ENCODE measurements at regions not wholly inside any gene's neighbourhood (a gene's known extent, or its start where the extent isn't known, plus 50 kb on each side); places are given as distances from the start of the nearest gene placed in this dataset.
"Not testable (repeated sequence)": the region's sequence is repeated elsewhere in the genome, so short reads cannot be mapped to it uniquely, and the experiment has no call there.

- no peak for DNase-seq
These were observed 212.3 kb downstream of the CYP26B1 start for GRCh38 chr2:71935262-71935848.

GRCh38 chr2:71934595-71935261 lies 212.9 kb downstream of the CYP26B1 start:
- DNase-seq, result no peak

DNA sequence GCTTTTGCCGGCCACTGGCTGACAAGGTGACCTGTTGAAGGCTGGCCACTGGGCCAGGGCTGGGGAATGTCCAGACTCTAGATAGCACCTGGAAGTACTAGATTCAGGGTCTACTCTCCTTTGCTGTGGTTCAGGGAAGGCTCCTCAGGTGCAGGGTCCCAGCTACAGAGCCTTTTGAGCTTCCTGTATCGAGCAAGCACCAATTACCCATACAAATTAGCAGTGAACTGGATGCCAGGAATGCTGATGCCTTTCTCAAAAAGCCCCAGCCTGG lies 213.4 kb downstream of the CYP26B1 start:
- DNase-seq, result no peak

- no peak for DNase-seq
These were observed 214.0 kb downstream of the CYP26B1 start for GRCh38 chr2:71933467-71934319.

GRCh38 chr2:71932780-71933466 lies 214.7 kb downstream of the CYP26B1 start:
- no peak for DNase-seq

DNA sequence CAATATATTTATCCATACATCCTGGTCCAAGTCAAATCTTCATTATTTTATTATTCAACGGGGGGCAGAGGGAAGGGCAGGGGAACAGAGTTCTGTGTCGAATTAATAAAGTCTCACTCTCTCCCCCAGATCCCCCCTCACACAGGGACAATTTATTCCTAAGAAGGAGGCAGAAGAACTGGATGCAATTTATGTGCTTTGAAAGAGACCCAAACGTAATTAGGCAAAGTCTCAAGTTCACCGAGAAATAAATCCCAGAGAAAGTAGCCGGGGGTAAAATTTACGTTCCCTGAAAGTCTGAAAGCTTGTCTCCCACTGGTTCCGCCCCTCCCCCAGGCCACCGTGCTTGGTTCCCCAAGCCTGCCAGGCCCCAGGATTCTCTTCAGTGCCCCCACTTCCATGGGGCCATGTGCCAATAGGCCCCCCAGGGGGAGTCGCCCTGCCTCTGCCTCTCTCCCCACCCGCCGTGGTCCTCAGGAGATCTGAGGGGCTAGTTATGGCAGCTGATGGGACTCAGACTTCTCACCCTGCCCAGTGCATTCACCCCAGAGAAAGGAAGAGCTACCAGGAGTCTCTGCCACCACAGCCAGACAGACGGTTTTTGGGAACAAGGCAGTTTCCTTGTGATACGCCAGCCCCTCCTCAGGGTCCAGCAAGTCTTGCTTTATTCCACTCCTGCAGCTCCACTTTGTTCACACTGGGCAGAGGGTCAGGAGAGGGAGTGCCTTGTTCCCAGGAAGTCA lies 215.5 kb downstream of the CYP26B1 start:
- no peak for DNase-seq

DNA sequence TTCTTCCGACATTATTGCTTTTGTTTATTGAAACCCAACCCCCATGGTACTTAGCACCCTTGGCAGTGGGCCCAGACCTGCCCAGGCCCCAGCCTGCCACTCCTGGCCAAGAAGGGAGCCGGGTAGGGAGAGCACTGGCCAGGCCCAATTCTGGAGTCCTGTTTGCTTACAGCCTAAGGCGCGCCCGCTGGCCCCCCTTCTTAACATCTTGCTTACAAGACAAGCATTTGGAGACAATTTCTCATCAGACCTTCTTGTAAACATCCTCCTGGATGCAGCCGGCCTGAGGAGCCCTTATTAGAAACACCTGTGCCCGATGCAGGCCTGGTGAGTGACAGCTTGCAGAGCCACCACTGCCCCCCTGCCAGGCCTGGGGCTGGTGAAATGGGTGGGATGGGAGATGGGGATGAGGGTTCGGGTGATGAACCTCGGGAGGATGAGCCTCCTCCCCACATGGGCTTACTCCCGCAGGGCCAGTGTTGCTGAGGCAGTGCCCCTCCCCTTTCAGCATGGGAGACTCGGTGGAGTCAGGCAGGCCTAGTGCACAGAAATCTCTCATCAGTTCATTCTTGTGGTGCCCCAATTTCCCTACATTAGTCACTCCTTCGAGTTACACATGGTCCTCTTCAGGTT lies 217.5 kb downstream of the CYP26B1 start:
- no peak for DNase-seq

- no peak for DNase-seq
These were observed 218.2 kb downstream of the CYP26B1 start for GRCh38 chr2:71929482-71929772.

DNA sequence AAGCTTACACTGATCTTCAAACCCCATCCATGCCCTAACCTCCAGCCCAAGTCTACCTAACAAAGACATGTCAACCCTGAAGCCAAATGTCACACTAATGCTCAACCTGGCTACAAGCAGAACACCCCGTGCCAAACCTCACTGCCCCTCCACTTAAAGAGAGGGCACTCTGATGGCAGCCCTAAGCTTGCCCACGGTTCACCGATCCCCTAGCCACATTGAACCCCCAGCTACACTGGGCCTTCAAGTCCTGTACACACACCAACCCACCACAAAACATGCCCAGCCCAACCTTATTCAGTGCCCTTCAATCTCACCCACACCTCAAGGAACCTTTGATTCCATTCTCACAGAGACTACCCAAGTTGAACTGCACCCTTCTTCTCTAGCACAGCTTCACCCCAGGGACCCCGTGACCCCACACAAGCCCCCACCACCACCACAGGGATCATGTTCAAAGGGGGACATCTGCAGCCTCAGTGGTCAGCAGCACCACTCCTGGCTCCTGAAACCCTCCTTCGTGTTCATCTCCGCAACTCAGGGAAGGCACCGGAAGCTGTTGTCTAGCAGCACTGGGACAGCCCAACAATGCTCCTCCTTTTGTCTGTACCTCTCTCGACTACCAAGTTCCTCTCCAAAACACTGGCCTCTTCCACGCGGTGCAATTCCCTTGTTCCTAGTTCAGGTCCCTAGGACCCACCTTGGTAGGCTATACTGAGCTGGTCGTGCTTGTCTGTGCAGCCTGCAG lies 218.8 kb downstream of the CYP26B1 start:
- DNase-seq, result no peak

DNA sequence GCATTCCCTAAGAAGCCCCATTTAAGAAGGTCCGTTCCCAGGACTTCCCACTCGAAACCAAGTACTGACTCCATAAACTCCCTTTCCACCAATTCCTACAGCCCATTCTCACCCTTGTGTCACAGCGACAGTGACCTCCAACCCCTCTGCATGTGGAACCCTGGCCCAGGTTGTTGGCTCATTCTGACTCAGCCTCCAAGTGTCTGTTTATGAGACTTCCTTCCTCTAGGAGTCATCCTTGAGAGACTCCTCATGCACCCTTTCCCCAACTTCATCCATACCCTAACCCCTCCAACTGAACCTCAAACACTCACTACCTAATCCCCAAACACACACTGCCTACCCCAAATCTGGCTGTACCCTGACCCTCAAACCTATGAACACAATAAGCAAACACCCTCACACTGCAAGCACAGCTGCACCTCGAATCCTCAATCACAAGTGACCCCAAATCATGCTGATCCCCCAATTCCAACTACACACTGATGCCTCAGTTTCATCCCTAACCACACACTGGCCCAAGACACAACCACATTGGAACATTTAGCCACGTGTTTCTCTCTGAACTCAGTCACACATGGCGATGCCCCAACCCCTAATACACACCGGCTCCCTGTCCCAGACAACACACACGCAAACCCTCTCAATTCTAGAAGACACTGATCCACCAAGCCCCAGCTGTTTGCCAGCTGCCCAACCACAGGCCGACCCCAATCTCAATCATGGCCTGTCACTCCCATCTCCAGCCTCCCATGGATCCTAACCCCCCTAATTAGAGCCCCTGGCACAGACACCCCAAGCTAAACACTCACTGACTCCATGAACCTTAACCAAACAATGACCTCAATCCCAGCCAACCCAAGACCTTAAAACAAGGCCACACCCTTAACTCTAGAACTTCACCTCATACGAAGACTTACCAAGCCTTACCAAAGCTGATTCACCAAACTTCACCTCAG lies 219.6 kb downstream of the CYP26B1 start:
- DNase-seq, result no peak

- no peak for DNase-seq
These were observed 220.5 kb downstream of the CYP26B1 start for GRCh38 chr2:71926876-71927756.

DNA sequence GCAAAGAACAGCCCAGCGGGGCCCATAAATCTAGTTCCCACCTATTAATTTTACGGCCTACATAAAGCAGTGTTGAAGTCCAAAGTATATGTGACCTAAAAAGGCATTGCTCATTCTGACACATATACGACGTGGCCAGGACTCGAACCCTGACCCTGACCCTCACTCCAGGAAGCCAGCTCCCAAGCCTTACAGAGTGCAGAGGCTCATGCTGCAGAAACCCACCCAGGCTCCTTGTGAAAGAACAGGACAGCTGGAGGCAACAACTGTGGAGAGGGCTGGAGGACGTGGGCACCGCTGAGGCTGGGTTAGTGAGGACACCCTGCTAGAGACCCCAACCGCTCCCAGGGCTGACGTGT lies 221.6 kb downstream of the CYP26B1 start:
- DNase-seq, result no peak

- no peak for DNase-seq
These were observed 222.2 kb downstream of the CYP26B1 start for GRCh38 chr2:71925268-71926088.

DNA sequence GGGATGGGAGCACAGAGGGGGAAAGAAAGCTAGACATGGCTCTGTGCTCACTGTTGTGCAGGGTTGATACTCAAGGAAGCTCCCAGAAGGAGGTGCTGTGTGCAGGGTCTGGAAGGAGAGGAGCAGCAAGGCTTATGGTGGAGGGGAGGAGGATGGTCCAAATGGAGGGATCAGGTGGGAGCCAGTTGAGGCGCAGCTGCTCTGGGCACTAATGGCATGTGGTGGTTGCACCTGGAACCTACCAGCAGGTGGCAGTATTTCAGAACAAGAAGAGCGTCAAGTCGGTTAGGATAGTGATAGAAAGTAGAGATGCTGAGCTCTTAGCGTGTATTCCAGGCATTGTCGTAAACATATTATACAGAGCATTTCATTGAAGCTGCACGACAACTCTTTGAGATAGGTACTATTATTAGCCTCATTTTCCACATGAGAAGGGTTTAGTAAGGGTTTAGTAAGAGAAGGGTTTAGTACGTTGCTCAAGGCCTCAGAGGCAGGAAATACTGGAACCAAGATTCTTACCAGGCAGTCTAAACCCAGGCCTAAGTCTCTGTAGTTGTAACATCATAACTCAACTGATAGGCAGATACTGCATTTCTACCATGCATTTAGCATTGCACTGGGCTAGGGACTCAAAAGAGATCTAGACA lies 223.7 kb downstream of the CYP26B1 start:
- DNase-seq, result peak in 1 of 4 experiments; percentile 36

DNA sequence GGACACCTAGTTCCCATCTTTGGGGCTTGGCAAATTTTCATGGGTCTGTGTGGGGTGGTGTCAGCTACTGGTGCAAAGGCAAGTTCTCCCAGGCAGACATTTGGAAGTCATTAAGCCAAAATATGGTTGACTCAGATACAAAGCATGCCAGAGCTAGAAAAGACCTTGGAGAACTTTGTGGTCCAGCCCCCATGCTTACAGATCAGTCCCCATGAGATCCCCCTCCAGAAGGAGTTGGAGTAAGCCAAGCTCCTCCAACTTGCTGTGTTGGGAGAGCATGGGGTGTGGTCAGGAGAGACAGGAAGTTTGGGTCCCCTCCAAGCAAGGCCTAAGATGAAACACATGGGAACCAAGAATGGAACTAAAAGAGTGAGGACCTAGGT lies 224.5 kb downstream of the CYP26B1 start:
- no peak for DNase-seq

GRCh38 chr2:71922499-71923142 lies 225.0 kb downstream of the CYP26B1 start:
- DNase-seq, result no peak

DNA sequence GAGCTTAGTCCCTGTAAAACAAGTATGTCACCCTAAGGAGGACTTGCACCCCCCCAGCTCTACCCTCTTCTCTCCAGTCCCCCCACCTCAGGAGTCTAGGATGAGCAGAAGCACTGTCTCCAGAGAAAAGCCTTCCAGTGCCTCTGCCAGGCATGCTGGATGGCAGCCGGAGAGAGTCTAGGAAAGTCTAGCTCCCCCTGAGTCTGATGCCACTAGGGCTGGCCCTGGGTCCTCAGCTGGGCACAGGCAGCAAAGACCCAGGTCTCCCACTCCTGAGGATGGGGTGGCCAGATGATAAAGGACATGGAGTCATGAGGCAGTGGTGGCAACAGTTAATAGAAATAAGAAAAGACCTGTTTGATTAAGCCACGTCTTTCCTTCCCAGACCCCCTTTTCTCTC lies 225.6 kb downstream of the CYP26B1 start:
- no peak for DNase-seq

GRCh38 chr2:71920819-71921218 lies 226.8 kb downstream of the CYP26B1 start:
- not testable (repeated sequence) for DNase-seq
